Inferior parietal cortex (tissue), 1 donor: ENCODE measurements at regions not wholly inside any gene's neighbourhood (a gene's known extent, or its start where the extent isn't known, plus 50 kb on each side); places are given as distances from the start of the nearest gene placed in this dataset.
"Not testable (repeated sequence)": the region's sequence is repeated elsewhere in the genome, so short reads cannot be mapped to it uniquely, and the experiment has no call there.

Experiments
- DNase-seq: peaks from one replicate; pipeline ENCODE4 v3.0.0-alpha.2; 2016; ENCODE audit errors: extremely low spot score

- no peak for DNase-seq
These were observed 216.5 kb upstream of the SSTR4 start for GRCh38 chr20:22818636-22819035.

GRCh38 chr20:22819112-22819511 is 216.0 kb upstream of the SSTR4 start:
- DNase-seq = no peak

GRCh38 chr20:22819784-22820183 is 215.3 kb upstream of the SSTR4 start:
- no peak for DNase-seq

GRCh38 chr20:22821081-22821727 is 213.9 kb upstream of the SSTR4 start:
- no peak for DNase-seq

DNA sequence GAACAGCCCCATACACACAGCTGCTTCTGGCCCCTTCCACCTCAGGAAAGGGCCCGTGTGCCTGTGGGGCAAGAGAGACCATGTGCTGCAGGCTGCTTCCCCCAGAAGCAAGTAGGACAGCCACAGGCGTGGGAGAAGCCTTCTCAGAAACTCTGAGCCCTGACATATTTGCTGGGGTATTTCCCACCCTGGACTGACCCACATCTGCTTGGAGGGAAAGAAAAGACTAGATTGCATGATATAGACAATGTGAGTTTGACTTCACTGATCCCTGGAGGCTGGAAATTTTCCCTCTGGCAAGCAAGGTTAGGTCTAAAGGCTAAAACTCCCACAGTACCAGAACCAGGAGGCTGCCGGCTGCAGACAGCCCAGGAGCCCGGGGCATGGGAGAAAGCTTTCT is 213.3 kb upstream of the SSTR4 start:
- no peak for DNase-seq

- no peak for DNase-seq
These were observed 212.0 kb upstream of the SSTR4 start for GRCh38 chr20:22823119-22823518.

DNA sequence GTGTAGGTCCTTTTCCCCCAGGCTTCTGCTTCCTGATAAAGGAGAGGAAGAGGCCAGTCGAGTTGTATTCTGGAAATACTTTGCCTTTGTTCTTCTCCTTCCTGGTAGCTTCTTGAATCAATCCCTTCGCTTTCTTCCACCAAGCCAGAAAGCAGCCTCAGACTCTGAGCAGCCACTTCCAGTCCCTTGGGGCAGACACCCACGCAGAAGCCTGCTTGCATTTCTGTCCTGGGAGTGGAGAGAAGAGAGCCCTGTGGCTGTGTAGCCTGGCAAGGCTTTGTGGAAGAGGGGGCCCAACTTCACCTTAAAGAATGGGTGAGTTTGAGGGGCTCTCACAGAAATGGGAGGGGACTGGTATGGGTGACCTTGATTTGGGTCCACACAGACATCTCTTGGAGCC is 211.0 kb upstream of the SSTR4 start:
- no peak for DNase-seq

- DNase-seq = no peak
These were observed 210.0 kb upstream of the SSTR4 start for GRCh38 chr20:22825076-22825475.

- DNase-seq = no peak
These were observed 209.6 kb upstream of the SSTR4 start for GRCh38 chr20:22825546-22825945.

GRCh38 chr20:22826306-22827230 is 208.5 kb upstream of the SSTR4 start:
- DNase-seq = no peak

DNA sequence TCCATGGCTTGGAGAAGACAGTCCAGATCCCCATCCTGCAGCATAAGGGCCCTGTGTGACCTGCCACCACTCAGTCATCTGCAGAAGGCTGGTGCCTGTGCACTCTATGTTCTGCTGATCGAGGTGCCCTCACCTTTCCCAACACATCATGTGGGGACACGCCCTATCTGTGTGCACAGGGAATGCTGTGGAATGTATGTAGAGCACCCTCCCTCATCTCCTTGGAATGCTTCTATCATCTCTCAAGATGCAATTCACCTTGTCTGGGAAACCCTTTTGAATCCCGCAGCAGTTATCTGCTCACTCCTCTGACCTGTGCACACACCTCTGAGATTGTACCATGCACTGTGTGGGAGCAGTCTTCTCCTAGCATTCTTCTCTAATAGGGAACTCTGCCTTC is 207.2 kb upstream of the SSTR4 start:
- no peak for DNase-seq

- DNase-seq = no peak
These were observed 205.8 kb upstream of the SSTR4 start for GRCh38 chr20:22829356-22829755.

GRCh38 chr20:22830138-22830537 is 205.0 kb upstream of the SSTR4 start:
- DNase-seq = no peak

DNA sequence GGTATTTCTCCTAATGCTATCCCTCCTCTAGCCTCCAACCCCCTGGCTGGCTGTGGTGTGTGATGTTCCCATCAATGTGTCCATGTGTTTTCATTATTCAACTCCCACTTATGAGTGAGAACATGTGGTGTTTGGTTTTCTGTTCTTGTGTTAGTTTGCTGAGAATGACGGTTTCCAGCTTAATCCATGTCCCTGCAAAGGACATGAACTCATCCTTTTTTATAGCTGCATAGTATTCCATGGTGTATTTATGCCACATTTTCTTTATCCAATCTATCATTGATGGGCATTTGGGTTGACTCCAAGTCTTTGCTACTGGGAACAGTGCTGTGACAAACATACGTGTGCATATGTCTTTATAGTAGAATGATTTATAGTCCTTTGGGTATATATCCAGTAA is 204.4 kb upstream of the SSTR4 start:
- DNase-seq = not testable (repeated sequence)

DNA sequence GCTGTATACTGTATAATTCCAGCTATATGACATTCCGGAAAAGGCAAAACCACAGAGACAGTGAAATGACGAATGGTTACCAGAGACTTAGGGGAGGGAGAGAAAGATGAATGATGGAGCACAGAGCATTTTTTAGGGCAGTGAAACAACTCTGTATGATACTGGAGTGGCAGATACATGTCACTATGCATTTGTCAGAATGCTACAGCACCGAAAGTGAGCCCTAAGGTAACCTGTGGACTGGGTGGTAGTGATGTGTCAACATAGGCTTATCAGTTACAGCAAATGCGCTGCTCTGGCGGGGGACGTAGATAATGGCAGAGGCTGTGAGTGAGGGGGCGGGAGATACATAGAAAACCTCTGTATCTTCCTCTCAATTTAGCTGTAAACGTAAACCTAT is 201.3 kb upstream of the SSTR4 start:
- no peak for DNase-seq

DNA sequence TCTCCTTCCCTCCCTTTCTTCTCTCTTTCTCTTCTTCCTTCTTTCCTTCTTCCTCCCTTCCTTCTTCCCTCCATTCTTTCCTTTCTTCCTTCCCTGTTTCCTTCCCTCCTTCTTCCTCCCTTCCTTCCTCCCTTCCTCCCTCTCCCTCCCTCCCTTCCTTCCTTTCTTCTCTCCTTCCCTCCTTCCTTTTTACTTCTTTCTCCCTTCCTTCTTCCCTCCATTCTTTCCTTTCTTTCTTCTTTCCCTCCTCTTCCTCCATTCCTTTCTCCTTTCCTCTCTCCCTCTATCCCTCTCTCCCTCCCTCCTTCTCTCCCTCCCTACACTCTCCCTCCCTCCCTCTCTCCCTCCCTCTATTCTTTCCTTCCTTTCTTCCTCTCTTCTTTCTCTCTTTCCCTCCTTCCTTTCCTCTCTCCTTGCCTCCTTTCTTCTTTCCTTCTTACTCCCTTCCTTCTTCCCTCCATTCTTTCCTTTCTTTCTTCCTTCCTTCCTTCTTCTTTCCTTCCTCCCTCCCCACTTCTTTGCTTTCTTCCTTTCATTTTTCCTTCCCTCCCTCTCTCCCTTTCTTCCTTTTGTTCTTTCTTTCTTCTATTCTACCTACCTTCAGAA is 200.4 kb upstream of the SSTR4 start:
- DNase-seq = no peak

DNA sequence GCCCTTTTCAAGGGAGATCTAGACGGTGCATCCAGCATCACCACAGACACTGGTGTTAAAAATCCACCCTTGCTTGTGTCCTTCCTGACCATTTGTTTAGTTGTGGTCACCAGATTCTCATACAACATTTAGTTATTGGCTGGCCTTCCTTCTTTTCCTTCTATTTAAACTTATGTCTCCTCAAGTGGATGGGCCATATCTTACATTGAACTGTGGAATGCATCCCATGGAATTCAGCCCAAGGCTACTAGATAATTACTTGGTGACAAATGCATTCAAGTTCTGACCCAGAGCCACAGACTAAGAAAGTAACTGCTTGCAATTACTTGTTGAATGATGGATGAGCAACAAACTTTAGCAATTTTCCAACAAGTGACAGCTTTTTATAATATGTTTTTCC is 198.9 kb upstream of the SSTR4 start:
- DNase-seq = no peak

DNA sequence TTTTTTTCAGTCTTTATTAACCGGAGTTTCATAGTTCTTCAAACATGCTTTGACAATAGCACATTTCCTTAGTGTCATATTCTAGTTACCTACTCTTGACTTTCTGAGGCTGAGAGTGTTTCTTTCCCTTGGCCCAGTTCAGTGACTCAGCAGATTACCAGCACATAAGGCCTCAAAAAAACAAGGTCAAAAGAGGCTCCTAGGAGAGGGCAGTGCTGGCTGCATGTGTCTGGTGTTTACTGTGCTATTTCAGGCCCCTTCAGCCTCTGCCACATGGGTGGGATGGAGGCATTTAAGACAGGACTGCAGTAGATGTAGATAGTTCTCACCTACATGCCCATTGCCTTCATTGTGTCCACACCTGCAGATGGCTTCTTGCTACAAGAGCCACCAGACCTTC is 198.2 kb upstream of the SSTR4 start:
- no peak for DNase-seq

GRCh38 chr20:22838001-22838400 is 197.1 kb upstream of the SSTR4 start:
- no peak for DNase-seq

DNA sequence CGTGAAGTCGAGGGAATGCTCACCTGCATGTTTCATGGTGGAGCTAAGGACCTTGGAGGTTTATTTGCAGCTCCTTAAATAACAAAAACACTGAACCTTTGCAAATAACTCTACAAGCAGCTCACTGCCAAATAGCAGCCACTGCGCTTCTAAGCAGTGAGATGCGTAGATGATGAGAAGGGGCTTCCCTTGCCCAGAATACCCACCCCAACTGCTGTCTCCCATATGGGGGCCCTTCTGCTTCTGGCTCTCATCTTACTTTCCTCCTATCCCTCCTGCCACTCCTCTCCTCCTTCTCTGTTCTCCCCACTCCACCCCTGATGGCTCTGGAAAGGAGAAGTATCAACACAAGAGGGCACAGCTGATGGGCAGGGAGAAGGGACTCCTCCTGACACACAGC is 193.3 kb upstream of the SSTR4 start:
- DNase-seq = no peak

GRCh38 chr20:22842793-22843192 is 192.3 kb upstream of the SSTR4 start:
- DNase-seq = no peak

GRCh38 chr20:22844959-22845358 is 190.2 kb upstream of the SSTR4 start:
- no peak for DNase-seq

DNA sequence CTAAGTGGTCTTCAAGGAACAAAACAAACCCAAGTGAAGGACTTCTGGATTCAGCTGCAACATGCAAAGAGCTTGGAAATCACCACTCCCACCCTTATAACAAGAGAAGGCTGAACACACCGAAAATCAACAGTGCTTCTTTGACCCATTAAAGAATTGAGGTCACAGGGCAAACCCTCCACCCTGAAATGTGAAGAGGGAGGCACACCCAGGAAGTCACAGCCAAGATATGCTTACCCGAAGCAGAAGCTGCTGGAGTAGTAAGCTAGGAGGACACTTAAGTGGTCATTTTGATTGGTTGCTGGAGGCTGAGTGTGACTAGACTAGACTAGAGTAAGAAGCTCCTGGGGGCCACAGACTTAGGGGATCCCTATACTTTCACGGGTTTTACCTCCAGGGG is 188.2 kb upstream of the SSTR4 start:
- DNase-seq = no peak
